Adrenal gland (tissue), 9 donors: ENCODE measurements at regions not wholly inside any gene's neighbourhood (a gene's known extent, or its start where the extent isn't known, plus 50 kb on each side); places are given as distances from the start of the nearest gene placed in this dataset.

ENCODE experiments used
- DNase-seq, 7 donors: peaks; one replicate each; pipeline ENCODE4 v3.0.0-alpha.2; 2019 to 2020
- H3K27ac ChIP-seq, 5 donors: fragments of 200-600 bp; sonication (generic) in 4 of 5; 1 replicate in 3 of 5; 2 replicates in 2 of 5; pipeline versions ENCODE4 v1.5.1 to v1.8.0; 2016 to 2020; ENCODE audit warnings: mild to moderate bottlenecking in 1 of 5
- H3K27me3 ChIP-seq: fragments of 200-600 bp; 2 replicates; pipeline ENCODE4 v1.8.0; 2021
- H3K36me3 ChIP-seq, 2 donors: fragments of 200-600 bp; replicated peaks in 1 of 2; 1 replicate in 1 of 2; 2 replicates in 1 of 2; pipeline versions ENCODE4 v1.5.1 to v1.8.0; 2018 to 2022
- H3K4me1 ChIP-seq, 2 donors: fragments of 200-600 bp; replicated peaks in 1 of 2; 1 replicate in 1 of 2; 2 replicates in 1 of 2; pipeline versions ENCODE4 v1.5.1 to v1.8.0; 2018 to 2021
- H3K4me3 ChIP-seq, 4 donors: fragments of 200-600 bp; sonication (generic) in 3 of 4; one replicate each; pipeline ENCODE4 v1.5.1; 2016 to 2018
- H3K9me3 ChIP-seq, 3 donors: fragments of 200-600 bp; sonication (generic) in 1 of 3; replicated peaks in 1 of 3; 1 replicate in 2 of 3; 2 replicates in 1 of 3; pipeline versions ENCODE4 v1.5.1 to v1.8.0; 2016 to 2021
- POLR2A ChIP-seq, 2 donors: fragments of 450-650 bp; IDR thresholded peaks; one replicate each; pipeline ENCODE4 v1.6.1; 2017; ENCODE audit warnings: antibody characterized with exemption in 2 of 2, mild to moderate bottlenecking in 2 of 2, moderate library complexity in 1 of 2
- WGBS, 4 donors: extraction: QIAGEN DNeasy Blood & Tissue Kit in 2 of 4; methylation state at CpG; one replicate each; pipeline versions ENCODE4 v1.1.5 to v1.1.7; 2013 to 2017; 5-methylcytosine and 5-hydroxymethylcytosine counted together
- intact Hi-C, 2 donors: fragments of 100-400 bp; cut with DNase I; formaldehyde crosslinking; loops; one replicate each; pipeline versions ENCODE4 v1.14.1 to v1.15.0; 2022 to 2023
- TF ChIP-seq, protein P1 (sequence below), 6 experiments: fragments of 450-650 bp in 4 of 6; fragments of 200-600 bp in 2 of 6; sonication (generic) in 1 of 6; IDR thresholded peaks; 1 replicate in 5 of 6; 2 replicates in 1 of 6; pipeline versions ENCODE4 v1.5.1 to v1.8.0; 2016 to 2021; ENCODE audit warnings: antibody characterized with exemption in 6 of 6, mild to moderate bottlenecking in 2 of 6, moderate library complexity in 1 of 6
- donor health status: healthy with polysubstance abuse.
- donor health status: Bipolar disorder and iron deficiency.
- donor health status: DM: yes; HTN: yes; CAD: no.
- donor health status: DM: no; HTN: no; CAD: no.
- donor health status: DM: no; HTN: no; CAD: no.

- Histone ChIP-seq H3K27ac (no peak overlapping the region), H3K27me3 (no peaks in the 10 kb centered on the region), H3K9me3 (no peaks in the 10 kb centered on the region), H3K4me1 (no peaks in the 10 kb centered on the region), H3K4me3 (no peak overlapping the region), H3K36me3 (no peaks in the 10 kb centered on the region)
- intact Hi-C loops, result no loop called here
- WGBS, 4 donors, result 83 to 97% (median 92%) methylated on average over 2 of the region's 2 CpGs
- DNase-seq, result no peak
- TF ChIP-seq POLR2A (IDR thresholded peaks at IDR 0.05), result no peak
- TF ChIP-seq, protein P1, sequence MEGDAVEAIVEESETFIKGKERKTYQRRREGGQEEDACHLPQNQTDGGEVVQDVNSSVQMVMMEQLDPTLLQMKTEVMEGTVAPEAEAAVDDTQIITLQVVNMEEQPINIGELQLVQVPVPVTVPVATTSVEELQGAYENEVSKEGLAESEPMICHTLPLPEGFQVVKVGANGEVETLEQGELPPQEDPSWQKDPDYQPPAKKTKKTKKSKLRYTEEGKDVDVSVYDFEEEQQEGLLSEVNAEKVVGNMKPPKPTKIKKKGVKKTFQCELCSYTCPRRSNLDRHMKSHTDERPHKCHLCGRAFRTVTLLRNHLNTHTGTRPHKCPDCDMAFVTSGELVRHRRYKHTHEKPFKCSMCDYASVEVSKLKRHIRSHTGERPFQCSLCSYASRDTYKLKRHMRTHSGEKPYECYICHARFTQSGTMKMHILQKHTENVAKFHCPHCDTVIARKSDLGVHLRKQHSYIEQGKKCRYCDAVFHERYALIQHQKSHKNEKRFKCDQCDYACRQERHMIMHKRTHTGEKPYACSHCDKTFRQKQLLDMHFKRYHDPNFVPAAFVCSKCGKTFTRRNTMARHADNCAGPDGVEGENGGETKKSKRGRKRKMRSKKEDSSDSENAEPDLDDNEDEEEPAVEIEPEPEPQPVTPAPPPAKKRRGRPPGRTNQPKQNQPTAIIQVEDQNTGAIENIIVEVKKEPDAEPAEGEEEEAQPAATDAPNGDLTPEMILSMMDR (IDR thresholded peaks at IDR 0.05), result no peak
Measured at GRCh38 chr18:61272793-61273192, 60.4 kb upstream of the CDH20 start.

DNA sequence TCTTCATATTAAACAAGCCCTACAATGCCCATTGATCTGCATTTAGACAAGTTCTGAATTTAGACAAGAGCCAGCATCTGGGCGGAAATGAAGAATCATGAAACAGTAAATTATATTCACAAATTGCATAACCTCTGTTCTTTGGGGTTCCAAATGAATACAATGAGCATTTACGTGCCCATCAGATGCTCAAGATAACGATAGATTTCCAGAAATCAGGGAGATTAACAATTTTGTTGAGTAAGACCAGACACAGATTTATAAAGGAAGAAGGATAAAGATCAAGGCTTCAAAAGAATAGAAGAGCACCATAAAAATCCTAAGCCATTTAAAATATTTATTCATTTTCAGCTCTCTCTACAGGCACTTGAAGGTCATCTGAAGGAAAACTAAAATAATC, 59.7 kb upstream of the CDH20 start:
- Histone ChIP-seq H3K27me3 (no peaks in the 10 kb centered on the region), H3K4me1 (no peaks in the 10 kb centered on the region), H3K27ac (no peak overlapping the region), H3K36me3 (no peaks in the 10 kb centered on the region), H3K4me3 (no peak overlapping the region), H3K9me3 (no peaks in the 10 kb centered on the region)
- no peak for TF ChIP-seq POLR2A (IDR thresholded peaks at IDR 0.05)
- TF ChIP-seq, protein P1 (IDR thresholded peaks at IDR 0.05), result no peak
- no peak for DNase-seq
- intact Hi-C loops, result no loop called here
- 60 to 64% (median 63%) methylated on average over 3 of the region's 3 CpGs for WGBS, 4 donors

DNA sequence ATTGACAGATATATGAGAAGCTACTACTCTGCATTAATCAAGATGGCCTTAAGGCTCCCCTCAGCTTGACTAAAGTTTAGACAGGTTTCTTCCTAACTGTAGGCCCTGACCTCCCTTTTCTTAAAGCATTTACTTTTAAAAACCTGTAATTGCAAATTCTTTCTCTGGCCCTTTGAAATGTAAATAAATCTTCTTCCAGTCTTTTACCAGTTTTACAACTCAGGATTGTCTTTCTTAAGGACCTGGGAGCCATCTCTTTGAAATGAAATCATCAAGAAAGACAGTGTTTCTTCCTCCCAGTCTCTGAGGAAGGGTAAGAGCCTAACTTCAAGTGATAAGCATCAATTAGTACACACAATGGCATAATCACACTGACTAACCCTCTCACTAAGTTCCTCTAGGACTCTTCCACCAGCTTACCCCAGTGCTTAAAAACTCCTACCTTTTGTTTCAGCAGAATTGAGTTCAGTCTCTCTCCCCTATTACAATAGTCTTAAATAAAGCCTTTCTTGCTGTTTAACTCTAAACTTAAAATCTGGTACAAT, 58.7 kb upstream of the CDH20 start:
- no peaks in the 10 kb centered on the region for H3K27me3 ChIP-seq
- H3K9me3 ChIP-seq, result no peaks in the 10 kb centered on the region
- H3K4me3 ChIP-seq, result no peak overlapping the region
- no peak for DNase-seq
- no peaks in the 10 kb centered on the region for H3K36me3 ChIP-seq
- intact Hi-C loops, result no loop called here
- TF ChIP-seq, protein P1 (IDR thresholded peaks at IDR 0.05), result no peak
- no peak for TF ChIP-seq POLR2A (IDR thresholded peaks at IDR 0.05)
- H3K27ac ChIP-seq, result no peak overlapping the region
- no peaks in the 10 kb centered on the region for H3K4me1 ChIP-seq

- no peaks in the 10 kb centered on the region for H3K36me3 ChIP-seq
- no peak for DNase-seq
- intact Hi-C loops, result no loop called here
- H3K4me3 ChIP-seq, result no peak overlapping the region
- no peak for TF ChIP-seq POLR2A (IDR thresholded peaks at IDR 0.05)
- TF ChIP-seq, protein P1 (IDR thresholded peaks at IDR 0.05), result no peak
- H3K4me1 ChIP-seq, result no peaks in the 10 kb centered on the region
- no peak overlapping the region for H3K27ac ChIP-seq
- H3K27me3 ChIP-seq, result no peaks in the 10 kb centered on the region
- peaks cover 0 to 3% (median 0%) of the 10 kb centered on the region in 3 donors for H3K9me3 ChIP-seq
Measured at GRCh38 chr18:61277808-61278207, 55.4 kb upstream of the CDH20 start.
